SK-N-SH treated with all-trans-retinoic acid at 6 μM for 48 hours (cell line): ENCODE measurements at regions not wholly inside any gene's neighbourhood (a gene's known extent, or its start where the extent isn't known, plus 50 kb on each side); places are given as distances from the start of the nearest gene placed in this dataset.

Experiments used
- ATAC-seq: fragments of 200-7000 bp; cut with Tn5 transposase; 3 replicates; pipeline ENCODE4 v1.9.1; 2020; ENCODE audit warnings: mild to moderate bottlenecking, moderate library complexity
- ARNTL ChIP-seq: fragments of 450-650 bp; formaldehyde crosslinking; IDR thresholded peaks from 2 replicates; pipeline ENCODE4 v1.5.0; 2020; ENCODE audit warnings: low read depth, mild to moderate bottlenecking, moderate library complexity, borderline replicate concordance
- CSDC2 ChIP-seq: fragments of 250-450 bp; sonication (Bioruptor Pico); IDR thresholded peaks from 2 replicates; pipeline ENCODE4 v1.5.0; 2020; ENCODE audit warnings: mild to moderate bottlenecking, moderate library complexity
- ESRRG ChIP-seq: fragments of 250-450 bp; sonication (Bioruptor Pico); IDR thresholded peaks from 2 replicates; pipeline ENCODE4 v1.6.1; 2021; ENCODE audit warnings: mild to moderate bottlenecking
- GLIS3 ChIP-seq: fragments of 250-450 bp; sonication (Bioruptor Pico); IDR thresholded peaks from 2 replicates; pipeline ENCODE4 v1.5.0; 2020; ENCODE audit warnings: mild to moderate bottlenecking, moderate library complexity
- ISL1 ChIP-seq: fragments of 250-450 bp; sonication (Bioruptor Pico); IDR thresholded peaks from 2 replicates; pipeline ENCODE4 v2.1.2; 2022; ENCODE audit warnings: mild to moderate bottlenecking, moderate library complexity
- OSR1 ChIP-seq: fragments of 250-450 bp; sonication (Bioruptor Pico); IDR thresholded peaks from 2 replicates; pipeline ENCODE4 v1.8.0; 2022; ENCODE audit warnings: moderate library complexity, mild to moderate bottlenecking, inconsistent platforms
- PPARA ChIP-seq: fragments of 250-450 bp; sonication (Bioruptor Pico); IDR thresholded peaks from 2 replicates; pipeline ENCODE4 v1.5.0; 2020; ENCODE audit warnings: mild to moderate bottlenecking, borderline replicate concordance
- RARB ChIP-seq: fragments of 250-450 bp; sonication (Bioruptor Pico); IDR thresholded peaks from 2 replicates; pipeline ENCODE4 v1.8.0; 2021; ENCODE audit warnings: mild to moderate bottlenecking, moderate library complexity
- SNAI2 ChIP-seq: fragments of 250-450 bp; sonication (Bioruptor Pico); IDR thresholded peaks from 2 replicates; pipeline ENCODE4 v1.5.0; 2020; ENCODE audit warnings: mild to moderate bottlenecking, moderate library complexity
- ZC3H10 ChIP-seq: fragments of 250-450 bp; sonication (Bioruptor Pico); IDR thresholded peaks from 2 replicates; pipeline ENCODE4 v1.5.1; 2021; ENCODE audit warnings: mild to moderate bottlenecking, moderate library complexity
- ZFP3 ChIP-seq: fragments of 250-450 bp; sonication (Bioruptor Pico); IDR thresholded peaks from 2 replicates; pipeline ENCODE4 v1.5.0; 2020; ENCODE audit warnings: mild to moderate bottlenecking, moderate library complexity
- ZNF70 ChIP-seq: fragments of 450-650 bp; formaldehyde crosslinking; IDR thresholded peaks from 2 replicates; pipeline ENCODE4 v1.5.0; 2020; ENCODE audit warnings: mild to moderate bottlenecking, moderate library complexity
- TF ChIP-seq, protein P1 (sequence below): fragments of 250-450 bp; sonication (Bioruptor Pico); IDR thresholded peaks from 2 replicates; pipeline ENCODE4 v1.5.1; 2021; ENCODE audit warnings: mild to moderate bottlenecking, moderate library complexity
- TF ChIP-seq, protein P2 (sequence below): fragments of 250-450 bp; sonication (Bioruptor Pico); IDR thresholded peaks from 2 replicates; pipeline ENCODE4 v1.8.0; 2021; ENCODE audit warnings: low read depth, mild to moderate bottlenecking, moderate library complexity, borderline replicate concordance
- TF ChIP-seq, protein P3 (sequence below): fragments of 250-450 bp; sonication (Bioruptor Pico); IDR thresholded peaks from 2 replicates; pipeline ENCODE4 v1.5.0; 2020; ENCODE audit warnings: mild to moderate bottlenecking, moderate library complexity
- TF ChIP-seq, protein P4 (sequence below): fragments of 250-450 bp; sonication (Bioruptor Pico); IDR thresholded peaks from 2 replicates; pipeline ENCODE4 v1.5.1; 2020; ENCODE audit warnings: low read depth, mild to moderate bottlenecking, moderate library complexity
- TF ChIP-seq, protein P5 (sequence below): fragments of 250-450 bp; sonication (Bioruptor Pico); IDR thresholded peaks from 2 replicates; pipeline ENCODE4 v1.8.0; 2020; ENCODE audit warnings: mild to moderate bottlenecking, moderate library complexity, borderline replicate concordance

DNA sequence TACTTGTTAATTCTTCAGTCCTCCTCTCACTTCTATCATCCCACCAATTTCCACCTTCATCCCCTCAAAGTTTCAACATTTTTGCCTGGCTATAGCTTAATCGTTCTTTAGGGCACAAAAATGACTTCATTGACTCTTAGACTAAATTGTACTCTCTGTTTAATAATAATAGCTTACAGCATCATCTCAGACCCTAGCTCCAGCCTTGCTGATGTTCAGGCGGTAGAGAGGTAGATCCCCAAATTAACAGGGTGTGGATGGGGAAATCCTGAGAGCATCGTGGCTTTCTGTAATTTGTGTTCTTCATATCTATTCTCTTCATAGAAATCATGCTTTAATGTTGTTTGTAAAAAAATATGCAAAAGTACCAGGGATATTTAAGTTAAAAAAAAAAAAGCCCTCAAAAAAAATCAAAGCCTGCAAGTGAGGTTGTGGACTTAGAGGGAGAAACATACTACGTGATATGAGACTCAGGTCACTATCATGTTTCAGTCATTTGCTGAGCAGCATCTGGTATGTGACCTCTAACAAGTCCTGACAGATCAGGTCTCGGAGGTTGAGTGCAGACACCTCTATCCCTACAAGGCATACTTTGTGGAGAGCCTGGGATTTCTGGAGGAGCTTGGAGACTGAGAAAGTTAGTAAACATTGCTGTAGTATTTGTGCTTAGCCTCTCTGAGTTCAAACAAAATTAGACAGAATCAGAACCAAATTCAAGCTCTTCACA lies 1063.3 kb upstream of the CITED2 start:
- ATAC-seq = peak; percentile 51
- TF ChIP-seq RARB = no peak
- TF ChIP-seq ISL1 (CRISPR knock-in tag) = no peak
- TF ChIP-seq, protein P1, sequence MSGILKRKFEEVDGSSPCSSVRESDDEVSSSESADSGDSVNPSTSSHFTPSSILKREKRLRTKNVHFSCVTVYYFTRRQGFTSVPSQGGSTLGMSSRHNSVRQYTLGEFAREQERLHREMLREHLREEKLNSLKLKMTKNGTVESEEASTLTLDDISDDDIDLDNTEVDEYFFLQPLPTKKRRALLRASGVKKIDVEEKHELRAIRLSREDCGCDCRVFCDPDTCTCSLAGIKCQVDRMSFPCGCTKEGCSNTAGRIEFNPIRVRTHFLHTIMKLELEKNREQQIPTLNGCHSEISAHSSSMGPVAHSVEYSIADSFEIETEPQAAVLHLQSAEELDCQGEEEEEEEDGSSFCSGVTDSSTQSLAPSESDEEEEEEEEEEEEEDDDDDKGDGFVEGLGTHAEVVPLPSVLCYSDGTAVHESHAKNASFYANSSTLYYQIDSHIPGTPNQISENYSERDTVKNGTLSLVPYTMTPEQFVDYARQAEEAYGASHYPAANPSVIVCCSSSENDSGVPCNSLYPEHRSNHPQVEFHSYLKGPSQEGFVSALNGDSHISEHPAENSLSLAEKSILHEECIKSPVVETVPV (CRISPR knock-in tag) = no peak

DNA sequence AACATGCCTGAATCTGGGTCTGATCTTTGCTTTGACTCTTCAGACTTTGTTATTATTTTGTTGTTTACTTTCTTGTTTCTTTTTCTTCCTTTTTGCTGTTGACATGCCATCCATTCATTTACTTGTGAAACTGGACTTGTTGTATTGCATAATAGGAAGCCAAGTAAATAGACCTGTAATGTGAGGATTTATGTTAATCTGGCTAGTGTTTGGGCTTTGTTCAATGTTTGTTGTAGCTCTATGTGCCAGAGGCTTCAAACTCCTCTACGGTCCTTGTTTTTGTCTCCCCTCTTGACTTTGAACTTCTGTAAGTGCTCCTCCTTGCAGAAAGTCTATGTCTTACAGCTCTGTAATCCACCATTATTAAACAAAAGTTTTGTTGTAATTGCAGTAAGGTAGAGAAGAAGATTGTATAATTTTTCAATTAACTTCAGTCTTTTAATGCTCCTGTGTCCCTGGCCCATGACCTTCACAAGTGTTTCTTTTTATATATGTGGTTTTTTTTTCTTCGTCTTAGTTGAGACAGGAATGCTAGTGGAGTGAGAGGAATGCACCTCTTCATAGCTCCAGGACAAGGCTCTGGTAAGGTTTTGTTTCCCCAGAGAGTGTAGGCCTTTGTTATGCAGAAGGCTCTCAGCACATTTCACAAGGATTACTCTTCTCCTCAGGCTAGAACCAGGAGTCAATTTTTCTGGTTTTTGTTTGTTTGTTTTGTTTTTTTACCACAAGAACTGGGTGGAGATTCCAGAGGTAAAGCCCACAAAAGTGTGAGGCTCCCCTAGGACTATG lies 1061.8 kb upstream of the CITED2 start:
- TF ChIP-seq ZNF70 (CRISPR knock-in tag) (no peak), ZFP3 (CRISPR knock-in tag) (no peak), OSR1 (CRISPR knock-in tag) (no peak), ZC3H10 (CRISPR knock-in tag) (no peak), ARNTL (CRISPR knock-in tag) (no peak), GLIS3 (CRISPR knock-in tag) (no peak), RARB (no peak)
- TF ChIP-seq, protein P2, sequence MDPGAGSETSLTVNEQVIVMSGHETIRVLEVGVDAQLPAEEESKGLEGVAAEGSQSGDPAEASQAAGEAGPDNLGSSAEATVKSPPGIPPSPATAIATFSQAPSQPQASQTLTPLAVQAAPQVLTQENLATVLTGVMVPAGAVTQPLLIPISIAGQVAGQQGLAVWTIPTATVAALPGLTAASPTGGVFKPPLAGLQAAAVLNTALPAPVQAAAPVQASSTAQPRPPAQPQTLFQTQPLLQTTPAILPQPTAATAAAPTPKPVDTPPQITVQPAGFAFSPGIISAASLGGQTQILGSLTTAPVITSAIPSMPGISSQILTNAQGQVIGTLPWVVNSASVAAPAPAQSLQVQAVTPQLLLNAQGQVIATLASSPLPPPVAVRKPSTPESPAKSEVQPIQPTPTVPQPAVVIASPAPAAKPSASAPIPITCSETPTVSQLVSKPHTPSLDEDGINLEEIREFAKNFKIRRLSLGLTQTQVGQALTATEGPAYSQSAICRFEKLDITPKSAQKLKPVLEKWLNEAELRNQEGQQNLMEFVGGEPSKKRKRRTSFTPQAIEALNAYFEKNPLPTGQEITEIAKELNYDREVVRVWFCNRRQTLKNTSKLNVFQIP (CRISPR knock-in tag) = no peak
- peak; percentile 46; the same call in 2 of the 3 replicates for ATAC-seq

DNA sequence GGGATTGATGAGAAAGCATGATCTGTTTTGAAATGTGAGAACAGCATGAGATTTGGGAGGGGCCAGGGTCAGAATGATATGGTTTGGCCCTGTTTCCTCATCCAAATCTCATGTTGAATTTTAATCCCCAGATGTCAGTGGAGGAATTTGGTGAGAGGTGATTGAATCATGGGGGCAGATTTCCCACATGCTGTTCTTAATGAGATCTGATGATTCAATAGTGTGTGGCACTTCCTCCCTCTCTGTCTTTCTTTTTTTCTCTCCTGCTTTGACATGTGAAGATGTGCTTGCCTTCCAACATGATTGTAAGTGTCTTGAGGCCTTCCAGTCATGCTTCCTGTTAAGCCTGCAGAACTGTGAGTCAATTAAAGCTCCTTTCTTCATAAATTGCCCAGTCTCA lies 1060.3 kb upstream of the CITED2 start:
- ATAC-seq = no peak

More for the DNA sequence above, 1060.3 kb upstream of the CITED2 start:
- TF ChIP-seq, protein P3, sequence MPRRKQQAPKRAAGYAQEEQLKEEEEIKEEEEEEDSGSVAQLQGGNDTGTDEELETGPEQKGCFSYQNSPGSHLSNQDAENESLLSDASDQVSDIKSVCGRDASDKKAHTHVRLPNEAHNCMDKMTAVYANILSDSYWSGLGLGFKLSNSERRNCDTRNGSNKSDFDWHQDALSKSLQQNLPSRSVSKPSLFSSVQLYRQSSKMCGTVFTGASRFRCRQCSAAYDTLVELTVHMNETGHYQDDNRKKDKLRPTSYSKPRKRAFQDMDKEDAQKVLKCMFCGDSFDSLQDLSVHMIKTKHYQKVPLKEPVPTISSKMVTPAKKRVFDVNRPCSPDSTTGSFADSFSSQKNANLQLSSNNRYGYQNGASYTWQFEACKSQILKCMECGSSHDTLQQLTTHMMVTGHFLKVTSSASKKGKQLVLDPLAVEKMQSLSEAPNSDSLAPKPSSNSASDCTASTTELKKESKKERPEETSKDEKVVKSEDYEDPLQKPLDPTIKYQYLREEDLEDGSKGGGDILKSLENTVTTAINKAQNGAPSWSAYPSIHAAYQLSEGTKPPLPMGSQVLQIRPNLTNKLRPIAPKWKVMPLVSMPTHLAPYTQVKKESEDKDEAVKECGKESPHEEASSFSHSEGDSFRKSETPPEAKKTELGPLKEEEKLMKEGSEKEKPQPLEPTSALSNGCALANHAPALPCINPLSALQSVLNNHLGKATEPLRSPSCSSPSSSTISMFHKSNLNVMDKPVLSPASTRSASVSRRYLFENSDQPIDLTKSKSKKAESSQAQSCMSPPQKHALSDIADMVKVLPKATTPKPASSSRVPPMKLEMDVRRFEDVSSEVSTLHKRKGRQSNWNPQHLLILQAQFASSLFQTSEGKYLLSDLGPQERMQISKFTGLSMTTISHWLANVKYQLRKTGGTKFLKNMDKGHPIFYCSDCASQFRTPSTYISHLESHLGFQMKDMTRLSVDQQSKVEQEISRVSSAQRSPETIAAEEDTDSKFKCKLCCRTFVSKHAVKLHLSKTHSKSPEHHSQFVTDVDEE = no peak
- TF ChIP-seq ZC3H10 (CRISPR knock-in tag) (no peak), CSDC2 (CRISPR knock-in tag) (no peak), GLIS3 (CRISPR knock-in tag) (no peak), PPARA (CRISPR knock-in tag) (no peak), ZFP3 (CRISPR knock-in tag) (no peak), ESRRG (CRISPR knock-in tag) (no peak), SNAI2 (CRISPR knock-in tag) (no peak)
- TF ChIP-seq, protein P4, sequence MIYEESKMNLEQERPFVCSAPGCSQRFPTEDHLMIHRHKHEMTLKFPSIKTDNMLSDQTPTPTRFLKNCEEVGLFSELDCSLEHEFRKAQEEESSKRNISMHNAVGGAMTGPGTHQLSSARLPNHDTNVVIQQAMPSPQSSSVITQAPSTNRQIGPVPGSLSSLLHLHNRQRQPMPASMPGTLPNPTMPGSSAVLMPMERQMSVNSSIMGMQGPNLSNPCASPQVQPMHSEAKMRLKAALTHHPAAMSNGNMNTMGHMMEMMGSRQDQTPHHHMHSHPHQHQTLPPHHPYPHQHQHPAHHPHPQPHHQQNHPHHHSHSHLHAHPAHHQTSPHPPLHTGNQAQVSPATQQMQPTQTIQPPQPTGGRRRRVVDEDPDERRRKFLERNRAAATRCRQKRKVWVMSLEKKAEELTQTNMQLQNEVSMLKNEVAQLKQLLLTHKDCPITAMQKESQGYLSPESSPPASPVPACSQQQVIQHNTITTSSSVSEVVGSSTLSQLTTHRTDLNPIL (CRISPR knock-in tag) = no peak
- TF ChIP-seq, protein P1 (CRISPR knock-in tag) = no peak
- TF ChIP-seq, protein P5, sequence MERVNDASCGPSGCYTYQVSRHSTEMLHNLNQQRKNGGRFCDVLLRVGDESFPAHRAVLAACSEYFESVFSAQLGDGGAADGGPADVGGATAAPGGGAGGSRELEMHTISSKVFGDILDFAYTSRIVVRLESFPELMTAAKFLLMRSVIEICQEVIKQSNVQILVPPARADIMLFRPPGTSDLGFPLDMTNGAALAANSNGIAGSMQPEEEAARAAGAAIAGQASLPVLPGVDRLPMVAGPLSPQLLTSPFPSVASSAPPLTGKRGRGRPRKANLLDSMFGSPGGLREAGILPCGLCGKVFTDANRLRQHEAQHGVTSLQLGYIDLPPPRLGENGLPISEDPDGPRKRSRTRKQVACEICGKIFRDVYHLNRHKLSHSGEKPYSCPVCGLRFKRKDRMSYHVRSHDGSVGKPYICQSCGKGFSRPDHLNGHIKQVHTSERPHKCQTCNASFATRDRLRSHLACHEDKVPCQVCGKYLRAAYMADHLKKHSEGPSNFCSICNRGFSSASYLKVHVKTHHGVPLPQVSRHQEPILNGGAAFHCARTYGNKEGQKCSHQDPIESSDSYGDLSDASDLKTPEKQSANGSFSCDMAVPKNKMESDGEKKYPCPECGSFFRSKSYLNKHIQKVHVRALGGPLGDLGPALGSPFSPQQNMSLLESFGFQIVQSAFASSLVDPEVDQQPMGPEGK = no peak
